GM06990 (cell line): ENCODE measurements at regions not wholly inside any gene's neighbourhood (a gene's known extent, or its start where the extent isn't known, plus 50 kb on each side); places are given as distances from the start of the nearest gene placed in this dataset.
"Not testable (repeated sequence)": the region's sequence is repeated elsewhere in the genome, so short reads cannot be mapped to it uniquely, and the experiment has no call there.

Source experiments
- DNase-seq: peaks from one replicate; pipeline ENCODE4 v3.0.0-alpha.2; 2011; ENCODE audit not compliant: insufficient read length; ENCODE audit errors: extremely low read depth
- H3K27me3 ChIP-seq: replicated peaks from 2 replicates; pipeline ENCODE4 v1.6.0; 2011; ENCODE audit warnings: low read length; ENCODE audit not compliant: control insufficient read depth, insufficient read depth
- H3K36me3 ChIP-seq: 2 replicates; pipeline ENCODE4 v1.5.1; 2011; ENCODE audit warnings: low read length; ENCODE audit not compliant: control insufficient read depth, insufficient read depth
- H3K4me3 ChIP-seq: replicated peaks from 2 replicates; pipeline ENCODE4 v1.5.1; 2011; ENCODE audit warnings: low read depth, mild to moderate bottlenecking, control low read depth, low read length
- CTCF ChIP-seq: IDR thresholded peaks from 2 replicates; pipeline ENCODE4 v1.5.1; 2011; ENCODE audit warnings: low read length, control low read depth, mild to moderate bottlenecking, inconsistent platforms; ENCODE audit not compliant: insufficient read depth, poor library complexity, severe bottlenecking

- Histone ChIP-seq H3K36me3 (no peaks in the 10 kb centered on the region), H3K27me3 (no peaks in the 10 kb centered on the region), H3K4me3 (no peak overlapping the region)
- TF ChIP-seq CTCF: no peak
- DNase-seq: no peak
Measured at GRCh38 chr15:53903129-53903528, 75.1 kb upstream of the UNC13C start.

- not testable (repeated sequence) for H3K36me3 ChIP-seq, H3K4me3 ChIP-seq, H3K27me3 ChIP-seq, DNase-seq
Measured at GRCh38 chr15:53893468-53893867, 84.8 kb upstream of the UNC13C start.

GRCh38 chr15:53891862-53892261, 86.4 kb upstream of the UNC13C start:
- not testable (repeated sequence) for H3K36me3 ChIP-seq, H3K4me3 ChIP-seq, DNase-seq, H3K27me3 ChIP-seq
- peak; percentile 37 for TF ChIP-seq CTCF

- TF ChIP-seq CTCF: no peak
- no peaks in the 10 kb centered on the region for H3K36me3 ChIP-seq
- H3K27me3 ChIP-seq: no peaks in the 10 kb centered on the region
- H3K4me3 ChIP-seq: no peak overlapping the region
- DNase-seq: no peak
Measured at GRCh38 chr15:53884441-53884840, 93.8 kb upstream of the UNC13C start.

GRCh38 chr15:53882311-53882710, 95.9 kb upstream of the UNC13C start:
- Histone ChIP-seq H3K27me3 (no peaks in the 10 kb centered on the region), H3K36me3 (no peaks in the 10 kb centered on the region), H3K4me3 (no peak overlapping the region)
- DNase-seq: no peak
- TF ChIP-seq CTCF: no peak

- Histone ChIP-seq H3K4me3 (no peak overlapping the region), H3K36me3 (no peaks in the 10 kb centered on the region), H3K27me3 (no peaks in the 10 kb centered on the region)
- no peak for DNase-seq
- no peak for TF ChIP-seq CTCF
Measured at GRCh38 chr15:53880357-53880756, 97.9 kb upstream of the UNC13C start.

- Histone ChIP-seq H3K4me3 (no peak overlapping the region), H3K27me3 (no peaks in the 10 kb centered on the region), H3K36me3 (no peaks in the 10 kb centered on the region)
- DNase-seq: no peak
- no peak for TF ChIP-seq CTCF
Measured at GRCh38 chr15:53875711-53876110, 102.5 kb upstream of the UNC13C start.
